GM12892 (cell line): ENCODE measurements at regions not wholly inside any gene's neighbourhood (a gene's known extent, or its start where the extent isn't known, plus 50 kb on each side); places are given as distances from the start of the nearest gene placed in this dataset.

Experiments
- POLR2AphosphoS5 ChIP-seq: IDR thresholded peaks from 2 replicates; pipeline ENCODE4 v1.6.1; 2011; ENCODE audit warnings: low read depth, low read length, control low read depth
- TAF1 ChIP-seq: IDR thresholded peaks from 2 replicates; pipeline ENCODE4 v1.6.1; 2011; ENCODE audit warnings: low read depth, mild to moderate bottlenecking, control low read depth, low read length, borderline replicate concordance

DNA sequence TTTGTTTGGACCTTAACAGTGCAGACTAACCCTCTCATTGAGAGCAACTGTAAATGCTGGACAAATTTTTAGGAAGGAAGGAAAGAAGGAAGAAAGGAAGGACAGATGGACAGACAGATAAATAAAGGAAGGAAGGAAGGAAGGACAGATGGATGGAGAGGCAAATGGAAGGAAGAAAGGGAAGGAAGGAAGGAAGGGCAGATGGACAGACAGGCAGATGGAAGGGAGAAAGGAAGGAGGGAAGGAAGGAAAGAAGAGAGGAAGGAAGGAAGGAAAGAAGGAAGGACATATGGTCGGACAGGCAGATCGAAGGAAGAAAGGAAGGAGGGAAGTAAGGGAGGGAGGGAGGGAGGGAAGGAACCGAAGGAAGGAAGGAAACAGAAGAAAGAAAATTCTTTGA, 388.5 kb upstream of the CDH4 start:
- TF ChIP-seq TAF1 (no peak), POLR2AphosphoS5 (no peak)
